Right ventricle myocardium superior (tissue), 1 donor: ENCODE measurements at regions not wholly inside any gene's neighbourhood (a gene's known extent, or its start where the extent isn't known, plus 50 kb on each side); places are given as distances from the start of the nearest gene placed in this dataset.
A peak's percentile ranks its signal among the peaks of the same experiment; 100 is the strongest.

Experiments
- ATAC-seq: fragments of 200-7000 bp; cut with Tn5 transposase; one replicate; pipeline ENCODE4 v1.9.1; 2020; ENCODE audit warnings: mild to moderate bottlenecking; ENCODE audit not compliant: poor library complexity
- DNase-seq: peaks from one replicate; pipeline ENCODE4 v3.0.0-alpha.2; 2020
- intact Hi-C: fragments of 100-400 bp; cut with DNase I; formaldehyde crosslinking; loops from one replicate; pipeline ENCODE4 v1.11.2; 2022
- donor health status: DM: no; HTN: yes; CAD: no; lungs with severe emphysema.

DNA sequence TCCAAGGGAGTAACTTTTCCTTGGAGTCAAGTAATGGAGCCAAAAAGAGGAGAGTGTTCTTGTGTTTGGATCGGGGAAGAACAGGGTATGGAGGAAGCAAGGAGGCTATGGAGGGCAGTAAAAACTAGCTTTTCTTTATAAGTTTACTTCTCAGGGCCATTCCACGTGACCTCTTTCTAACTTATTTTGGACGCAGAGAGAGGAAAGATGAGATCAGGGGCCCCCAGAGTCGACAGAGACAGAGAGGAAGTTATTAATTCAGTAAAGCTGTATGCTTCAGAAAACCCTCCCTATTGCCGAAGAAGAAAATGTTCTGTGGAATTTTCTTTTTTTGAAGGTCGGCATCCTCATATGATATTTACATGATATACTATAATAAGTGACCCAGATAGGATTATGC is 233.8 kb upstream of the MPDZ start:
- no peak for DNase-seq

DNA sequence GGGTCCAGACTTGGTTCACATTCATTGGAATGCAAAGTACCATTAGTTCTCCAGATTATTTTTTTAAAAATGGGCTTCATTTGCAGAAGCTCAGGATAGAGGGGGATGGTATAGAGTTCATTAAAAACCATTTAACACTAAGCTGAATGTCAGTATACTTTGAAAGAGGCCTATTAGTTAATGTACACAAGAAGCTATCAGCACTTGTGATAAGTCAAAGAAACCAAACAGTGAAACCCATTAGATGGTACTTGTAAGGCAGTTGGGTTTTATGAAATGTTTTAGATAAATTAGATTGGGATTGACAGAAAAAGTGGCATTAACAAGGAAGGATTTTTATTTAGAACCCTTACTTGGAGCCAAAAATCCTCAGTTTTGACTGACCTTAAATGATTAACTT is 229.2 kb upstream of the MPDZ start:
- DNase-seq = no peak
- ATAC-seq = no peak
- intact Hi-C loops = no loop called here

More for the DNA sequence above, 233.8 kb upstream of the MPDZ start:
- ATAC-seq = peak; percentile 74
- intact Hi-C loops = no loop called here

DNA sequence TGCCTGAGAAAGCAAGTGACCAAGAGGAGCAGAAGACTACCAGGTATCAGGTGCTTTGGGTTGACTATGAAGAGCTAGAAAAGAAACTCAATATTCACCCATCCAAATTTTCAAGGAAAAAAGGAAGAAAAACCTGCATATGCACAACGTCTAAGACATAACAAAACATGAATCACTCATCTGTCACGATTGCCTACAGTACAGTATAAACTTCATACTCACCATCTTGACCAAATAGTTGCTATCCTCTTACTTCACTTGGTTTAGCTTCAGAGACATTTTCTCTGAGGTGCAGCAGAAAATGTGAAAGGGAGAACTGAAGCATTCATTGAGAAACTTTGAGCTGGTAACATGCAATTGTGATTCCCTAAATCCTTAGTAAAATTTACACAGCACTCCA is 228.6 kb upstream of the MPDZ start:
- no peak for ATAC-seq
- DNase-seq = no peak
- intact Hi-C loops = no loop called here

DNA sequence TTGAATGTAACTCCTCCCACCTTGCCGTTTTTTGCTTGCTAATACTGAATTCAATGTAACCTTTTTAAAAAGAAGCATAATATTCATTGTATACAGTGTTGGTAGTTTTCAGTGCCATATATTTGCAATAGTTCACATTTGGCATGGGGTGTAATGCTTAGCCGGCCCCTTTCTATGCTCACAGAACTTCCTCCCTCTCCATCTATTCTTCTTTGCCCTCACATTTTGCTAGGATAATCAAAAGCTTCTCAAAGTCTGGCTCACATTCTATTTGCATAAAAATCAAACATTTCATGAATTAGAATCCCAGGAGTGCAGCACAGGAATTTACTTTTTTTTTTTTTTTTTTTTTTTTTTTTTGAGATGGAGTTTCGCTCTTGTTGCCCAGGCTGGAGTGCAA is 226.3 kb upstream of the MPDZ start:
- intact Hi-C loops = no loop called here
- DNase-seq (no peak), ATAC-seq (no peak)

DNA sequence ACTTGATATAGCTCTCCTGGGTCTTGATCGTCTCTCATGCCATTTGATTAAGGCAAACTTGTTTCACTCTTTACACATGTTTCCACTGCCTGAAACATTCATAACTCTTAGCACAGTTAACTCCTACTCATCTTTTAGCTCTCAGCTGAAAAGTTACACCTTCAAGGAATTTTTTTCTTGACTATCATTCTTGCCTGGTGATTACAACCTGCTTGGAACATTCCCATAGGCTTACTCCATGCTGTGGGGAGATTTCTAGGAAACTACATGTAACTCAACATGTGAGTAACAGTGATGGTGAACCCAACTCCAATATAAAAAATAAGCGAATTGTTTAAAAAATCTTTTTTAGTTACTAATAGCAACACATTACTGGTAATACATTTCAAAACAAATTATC is 224.1 kb upstream of the MPDZ start:
- DNase-seq = no peak
- intact Hi-C loops = no loop called here
- ATAC-seq = no peak

DNA sequence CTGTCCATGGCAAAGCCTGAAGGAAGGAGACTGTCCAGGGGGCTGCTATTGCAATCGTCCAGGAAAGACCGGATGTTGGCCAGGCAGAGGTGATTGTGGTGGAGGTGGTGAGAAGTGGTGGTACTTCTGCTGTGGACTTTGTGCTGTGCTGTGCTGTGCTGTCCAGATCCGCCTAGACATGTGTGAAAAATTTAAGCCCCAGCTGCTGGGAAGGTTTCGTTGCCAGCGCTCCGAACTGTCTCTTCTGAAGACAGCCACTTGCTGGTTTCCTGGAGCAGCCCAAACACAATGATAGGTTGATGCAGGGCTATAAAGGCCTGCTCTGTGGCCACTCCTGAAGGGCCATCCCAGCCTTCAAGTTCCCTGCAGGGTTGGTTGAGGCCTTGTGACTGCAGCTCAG is 223.0 kb upstream of the MPDZ start:
- peak; percentile 63 for ATAC-seq
- peak; percentile 50 for DNase-seq
- intact Hi-C loops = no loop called here

DNA sequence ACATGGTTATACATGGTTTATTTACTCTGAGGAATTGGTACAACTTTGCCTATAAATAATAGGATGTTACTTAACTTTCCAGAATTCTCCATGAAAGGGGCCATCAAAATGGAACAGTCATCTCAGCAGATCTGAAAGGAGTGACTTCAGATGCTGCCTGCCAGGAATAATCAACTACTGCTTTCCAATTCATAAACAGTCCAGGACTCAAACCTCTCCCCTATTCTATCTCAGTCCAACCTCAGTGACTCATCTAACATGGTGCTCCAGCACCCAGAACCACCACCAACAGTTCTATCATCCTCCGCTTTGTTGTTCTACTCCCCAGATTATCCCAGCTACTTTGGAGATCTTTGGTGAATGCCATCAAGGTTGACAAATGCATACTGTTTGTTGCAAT is 221.5 kb upstream of the MPDZ start:
- ATAC-seq = no peak
- intact Hi-C loops = no loop called here
- no peak for DNase-seq

DNA sequence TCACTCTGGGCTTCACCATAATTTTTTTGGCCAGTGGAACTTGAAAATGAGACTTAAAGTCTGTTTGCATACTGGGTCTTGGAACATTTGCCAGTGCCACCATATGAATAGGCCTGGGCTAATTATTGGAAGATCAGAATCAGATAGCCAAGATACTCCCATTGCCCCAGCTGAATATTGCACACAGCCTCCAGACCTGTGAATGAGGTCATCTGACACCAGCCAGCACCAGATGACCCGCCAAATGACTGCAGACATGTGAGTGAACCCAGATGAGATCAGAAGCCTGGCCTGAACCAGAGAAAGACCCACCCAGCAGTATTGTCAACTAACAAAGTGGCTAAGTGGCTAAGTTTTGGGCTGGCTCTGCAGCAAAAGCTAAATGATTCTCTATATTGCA is 220.5 kb upstream of the MPDZ start:
- ATAC-seq = peak; percentile 63
- peak; percentile 44 for DNase-seq
- intact Hi-C loops = no loop called here

DNA sequence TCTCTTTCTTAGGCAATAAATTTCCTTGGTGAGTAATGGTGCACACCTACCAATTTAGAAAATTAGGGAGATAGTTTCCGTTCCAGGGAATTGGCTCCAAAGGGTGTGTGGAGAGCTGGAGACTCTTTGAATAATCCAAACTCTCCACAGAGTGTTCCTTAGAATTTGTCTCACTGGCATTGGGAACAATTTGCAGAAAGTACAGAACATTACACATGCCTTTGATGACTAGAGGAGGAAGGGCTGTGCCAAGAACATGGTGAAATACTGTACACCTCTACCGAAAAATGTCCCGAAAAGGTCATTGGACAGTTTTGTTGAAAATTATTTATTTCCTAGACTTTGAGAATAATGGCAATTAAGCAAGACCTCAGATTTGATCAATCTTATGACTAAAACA is 214.2 kb upstream of the MPDZ start:
- ATAC-seq (no peak), DNase-seq (no peak)
- intact Hi-C loops = no loop called here

DNA sequence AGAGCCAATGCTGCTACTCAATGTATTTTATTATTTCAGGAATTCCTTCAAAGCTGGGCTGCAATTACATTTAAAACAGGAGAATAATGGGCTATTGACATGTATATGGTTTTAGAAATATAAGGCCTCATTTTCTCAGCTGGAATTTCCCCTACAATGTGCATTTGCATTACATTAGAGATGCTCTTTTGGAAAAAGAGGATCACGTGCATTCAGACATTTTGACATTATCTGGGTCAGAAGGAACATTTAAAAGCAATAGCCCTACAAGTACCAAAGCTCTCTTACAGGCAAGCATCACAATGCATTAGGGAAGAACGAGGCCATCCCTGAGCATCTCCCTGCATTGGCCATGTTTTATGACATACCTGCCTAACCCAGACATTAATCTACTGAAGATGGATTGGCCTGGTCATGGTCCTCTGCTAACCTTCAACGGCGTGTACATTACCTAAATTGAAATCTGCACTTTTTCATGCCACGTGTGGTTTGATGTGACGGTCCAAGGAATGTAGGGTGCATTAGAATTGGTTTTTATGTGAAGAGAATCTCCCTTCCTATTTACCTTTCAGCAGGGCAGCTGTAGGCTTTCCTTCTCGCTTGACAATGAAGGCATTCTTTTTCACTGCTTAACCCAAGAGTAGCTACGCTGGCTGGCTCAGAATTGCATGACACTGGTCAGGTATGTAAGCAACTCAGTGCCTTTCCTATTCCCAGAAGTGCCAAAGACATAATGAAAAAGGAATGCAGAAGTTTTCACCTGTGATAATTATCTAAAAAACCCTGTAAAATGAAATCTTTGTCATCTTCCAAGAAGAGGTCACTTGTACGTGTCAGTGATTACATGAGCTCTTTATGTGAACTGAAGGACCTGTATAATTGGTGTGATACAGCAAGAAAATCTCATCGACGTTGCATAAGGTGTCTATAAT is 212.3 kb upstream of the MPDZ start:
- ATAC-seq (no peak), DNase-seq (no peak)
- intact Hi-C loops = no loop called here

DNA sequence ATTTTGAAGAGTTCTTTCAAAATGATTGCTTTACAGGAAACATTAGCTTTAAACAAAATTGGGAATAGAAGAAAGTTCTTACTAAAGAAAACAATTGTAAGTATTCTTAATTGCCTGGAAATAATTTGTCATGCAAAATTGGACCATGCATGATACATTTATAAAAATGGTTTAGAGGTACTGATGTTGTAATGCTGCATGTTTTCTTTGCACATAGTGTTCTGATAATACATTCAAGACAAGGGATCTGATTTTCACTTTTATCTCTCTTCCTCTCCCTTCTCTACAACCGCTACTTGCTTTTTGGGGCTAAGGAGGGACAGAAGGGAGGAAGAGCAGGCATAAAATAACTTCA is 211.6 kb upstream of the MPDZ start:
- intact Hi-C loops = no loop called here
- DNase-seq (no peak), ATAC-seq (peak; percentile 53)

DNA sequence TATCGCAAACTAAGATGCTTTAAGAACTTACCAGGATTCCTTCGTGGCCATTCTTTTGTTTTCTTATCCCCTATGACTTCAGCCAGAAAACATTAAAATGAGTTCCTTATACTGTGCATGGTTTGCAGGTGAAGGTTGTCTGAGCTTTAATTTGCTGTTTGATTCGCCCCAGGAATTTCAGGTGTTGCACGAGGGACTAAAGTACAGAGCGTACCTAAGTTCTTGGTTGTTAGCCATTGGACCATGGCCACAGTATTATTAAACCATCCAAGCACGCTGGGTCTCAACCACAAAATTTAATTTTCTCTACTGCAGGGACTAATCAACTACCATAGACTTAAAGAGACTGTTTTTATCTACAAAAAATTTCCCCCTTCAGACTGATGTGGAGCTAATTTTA is 208.4 kb upstream of the MPDZ start:
- intact Hi-C loops = no loop called here
- ATAC-seq (no peak), DNase-seq (no peak)

DNA sequence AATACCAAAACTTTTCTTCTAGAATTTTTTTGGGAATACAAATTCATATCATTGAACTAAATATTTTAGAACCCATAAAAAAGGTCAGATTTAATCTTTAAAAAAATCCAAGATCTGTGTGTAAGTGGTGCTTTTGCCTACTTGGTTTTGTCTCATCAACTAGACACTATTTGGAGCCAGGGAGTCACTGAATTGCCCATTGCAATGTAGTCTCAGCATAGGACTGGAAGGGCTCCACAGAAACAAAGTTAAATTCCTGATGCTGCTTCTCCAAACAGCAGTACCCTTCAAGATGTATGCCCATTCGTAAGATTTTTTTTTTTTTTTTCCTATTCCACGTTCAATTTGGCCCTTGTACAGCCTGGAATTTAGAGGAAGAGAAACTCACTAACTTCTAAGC is 208.0 kb upstream of the MPDZ start:
- ATAC-seq = no peak
- no peak for DNase-seq
- intact Hi-C loops = no loop called here

DNA sequence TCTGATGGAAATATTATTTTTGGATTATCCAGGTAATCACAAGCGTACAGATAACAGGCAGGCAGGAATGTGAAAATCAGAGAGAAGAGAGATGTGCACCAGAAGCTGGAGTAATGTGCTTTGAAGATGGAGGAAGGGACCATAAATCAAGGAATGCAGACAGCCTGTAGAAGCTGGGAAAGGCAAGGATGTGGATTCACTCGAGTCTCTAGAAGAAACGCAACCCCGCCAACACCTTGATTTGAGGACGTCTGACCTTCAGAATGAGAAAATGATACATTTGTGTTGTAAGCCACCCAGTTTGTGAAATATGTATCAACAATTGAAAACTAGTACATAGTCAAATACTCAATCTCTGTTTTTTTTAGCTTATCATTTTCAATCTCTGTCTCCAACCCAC is 207.6 kb upstream of the MPDZ start:
- ATAC-seq (no peak), DNase-seq (no peak)
- intact Hi-C loops = no loop called here

DNA sequence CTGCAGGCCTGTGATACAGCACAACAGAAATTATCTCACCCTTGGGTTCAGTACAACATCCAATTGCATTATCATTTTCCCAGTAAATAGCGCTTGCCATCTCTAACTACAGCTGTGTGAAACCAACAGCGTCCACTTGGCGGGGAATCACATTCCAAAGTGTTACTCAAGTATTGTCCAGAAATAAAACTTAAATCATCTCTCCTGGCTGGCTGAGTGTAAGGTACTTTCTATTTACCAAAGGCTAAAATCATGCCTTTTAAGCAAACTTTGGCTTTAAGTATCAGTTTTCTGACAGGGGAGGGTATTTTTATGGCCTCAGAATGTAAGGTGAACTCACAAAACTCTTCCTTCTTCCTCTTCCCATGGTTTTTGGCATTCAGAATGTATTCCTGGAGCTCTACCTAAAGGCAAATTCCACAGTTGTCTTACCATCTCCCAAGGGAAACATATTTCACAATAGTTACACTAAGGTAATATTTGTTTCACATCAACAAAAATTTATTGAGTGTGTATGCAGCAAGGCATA is 205.6 kb upstream of the MPDZ start:
- DNase-seq (peak; percentile 67), ATAC-seq (peak; percentile 97)
- intact Hi-C loops = no loop called here

DNA sequence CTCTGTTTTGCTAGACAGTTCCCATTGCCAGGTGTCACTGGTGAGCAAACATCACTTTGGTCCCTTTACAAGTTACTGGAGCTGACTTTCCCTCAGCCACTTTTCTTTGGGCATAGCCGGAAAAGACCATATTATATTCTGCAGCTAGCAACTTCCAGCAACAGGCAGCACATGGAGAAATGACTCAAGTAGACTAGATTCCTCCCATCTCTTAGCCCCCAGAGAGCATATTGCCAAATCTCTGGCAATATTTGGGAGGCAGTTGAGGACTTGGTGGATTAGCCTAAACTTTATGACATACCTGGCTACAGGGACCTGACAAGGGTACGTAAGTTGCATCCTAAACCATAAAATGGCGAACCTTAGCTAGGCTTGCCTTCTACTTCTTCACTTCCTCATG is 204.7 kb upstream of the MPDZ start:
- DNase-seq = no peak
- intact Hi-C loops = no loop called here
- peak; percentile 47 for ATAC-seq

DNA sequence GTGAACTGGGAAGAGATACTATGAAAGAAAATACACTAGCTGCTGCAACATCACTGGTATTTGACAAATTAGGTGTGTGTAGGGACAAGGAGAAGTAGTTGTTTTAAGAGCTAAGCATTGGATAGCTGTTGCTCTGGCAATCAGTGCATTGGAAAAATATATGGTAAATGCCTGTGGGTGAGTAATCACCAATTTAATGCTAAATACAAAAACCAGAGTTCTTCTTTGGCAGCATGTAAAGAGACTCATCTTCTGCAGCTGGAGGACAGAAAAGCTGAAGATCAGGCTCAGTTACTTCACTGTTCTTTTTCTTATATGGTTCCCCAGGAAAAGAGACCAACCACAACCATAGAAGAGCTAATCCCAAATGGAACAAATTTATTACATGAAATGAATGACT is 201.8 kb upstream of the MPDZ start:
- DNase-seq = no peak
- intact Hi-C loops = no loop called here

DNA sequence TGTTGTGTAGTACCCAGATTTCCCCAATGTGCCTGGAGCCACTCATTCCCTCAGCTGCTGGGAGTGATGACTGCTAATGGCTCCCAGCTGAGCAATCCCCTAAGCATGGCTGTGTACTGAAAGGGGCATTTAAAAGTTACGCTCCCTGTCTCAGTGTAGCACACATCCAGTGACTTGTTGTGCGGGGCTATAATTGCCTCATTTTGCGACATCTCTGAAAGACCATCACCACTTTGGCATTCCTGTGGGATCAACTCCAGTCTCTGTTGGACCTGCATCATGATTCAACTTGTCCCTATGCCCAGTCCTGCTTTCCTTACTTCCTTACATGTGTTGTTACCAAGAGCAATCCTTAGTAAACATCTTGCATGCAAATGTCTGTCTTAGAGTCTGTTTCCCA is 201.2 kb upstream of the MPDZ start:
- intact Hi-C loops = no loop called here
- DNase-seq (no peak), ATAC-seq (no peak)

More for the DNA sequence above, 201.8 kb upstream of the MPDZ start:
- no peak for ATAC-seq

DNA sequence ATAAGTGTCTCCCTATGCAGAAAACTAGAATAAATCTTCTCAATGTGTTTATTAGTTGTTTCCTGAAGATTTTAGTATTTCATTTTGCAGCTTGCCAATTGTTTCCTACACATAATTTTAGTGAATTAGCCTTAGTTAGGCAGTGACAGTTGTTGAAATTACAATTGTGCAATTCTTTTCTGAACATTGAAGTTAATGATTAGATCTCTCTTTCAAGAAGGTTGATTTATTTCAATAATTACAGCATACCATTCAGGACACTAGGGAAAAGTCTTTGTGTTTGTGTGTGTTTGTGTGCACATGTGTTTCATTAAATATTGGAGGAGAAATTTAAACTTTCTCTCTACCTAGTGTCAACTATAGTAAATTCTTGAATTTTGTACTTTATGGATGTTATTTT is 199.6 kb upstream of the MPDZ start:
- ATAC-seq (no peak), DNase-seq (no peak)
- intact Hi-C loops = no loop called here

DNA sequence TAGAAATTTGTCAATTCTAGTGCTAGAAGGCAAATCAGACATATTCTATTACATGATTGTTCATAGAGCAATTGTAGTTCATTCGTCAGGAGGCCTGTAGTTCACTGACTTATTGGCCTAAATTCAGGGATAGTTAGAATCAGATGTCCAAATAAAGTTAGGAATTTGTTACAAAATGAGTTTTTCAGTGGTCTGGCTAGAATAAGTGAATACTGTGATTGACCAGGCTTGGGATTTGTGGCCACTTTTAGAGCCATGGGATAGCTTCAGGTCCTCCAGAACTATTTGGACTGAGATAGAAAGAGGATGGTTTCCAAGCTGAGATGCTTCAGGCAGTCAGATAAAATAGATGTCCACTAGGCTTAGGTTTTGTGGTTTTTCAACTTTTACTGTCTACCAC is 199.1 kb upstream of the MPDZ start:
- intact Hi-C loops = no loop called here
- no peak for DNase-seq
- no peak for ATAC-seq

DNA sequence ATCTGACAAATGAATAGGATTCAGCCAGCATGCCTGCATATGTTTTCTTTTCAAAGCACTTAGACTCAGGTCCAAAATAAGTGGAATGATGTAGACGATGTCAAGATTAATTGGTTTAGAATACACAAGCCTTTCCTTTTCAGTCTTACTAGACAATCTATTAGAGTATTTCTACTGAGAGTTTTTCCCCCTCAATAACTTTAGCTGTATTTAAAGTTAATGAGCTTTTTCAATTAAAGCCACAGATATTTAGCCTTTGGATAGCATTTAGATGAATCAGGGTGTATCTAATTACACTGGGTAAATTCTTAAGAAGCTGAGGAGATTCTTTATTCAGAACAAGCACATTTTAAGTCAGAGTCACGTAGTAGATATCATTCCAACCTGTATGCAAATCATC is 198.7 kb upstream of the MPDZ start:
- intact Hi-C loops = no loop called here
- ATAC-seq = no peak

More for the DNA sequence above, 198.7 kb upstream of the MPDZ start:
- DNase-seq = no peak
